Prostate gland (tissue), 2 donors: ENCODE measurements at regions not wholly inside any gene's neighbourhood (a gene's known extent, or its start where the extent isn't known, plus 50 kb on each side); places are given as distances from the start of the nearest gene placed in this dataset.

Source experiments
- DNase-seq: peaks from one replicate; pipeline ENCODE4 v3.0.0-alpha.2; 2019; ENCODE audit warnings: low spot score
- H3K27ac ChIP-seq, 2 donors: fragments of 200-600 bp; sonication (generic); 2 replicates each; pipeline ENCODE4 v1.5.1; 2017 to 2019
- H3K27me3 ChIP-seq: fragments of 200-600 bp; sonication (generic); replicated peaks from 2 replicates; pipeline ENCODE4 v1.5.1; 2019; ENCODE audit not compliant: insufficient read depth
- H3K36me3 ChIP-seq, 2 donors: fragments of 200-600 bp; sonication (generic); 1 replicate in 1 of 2; 2 replicates in 1 of 2; pipeline versions ENCODE4 v1.5.1 to v1.8.1; 2017 to 2019
- H3K4me1 ChIP-seq: fragments of 200-600 bp; sonication (generic); replicated peaks from 2 replicates; pipeline ENCODE4 v1.5.1; 2019
- H3K4me3 ChIP-seq, 2 donors: fragments of 200-600 bp; sonication (generic); 2 replicates each; pipeline ENCODE4 v1.5.1; 2017 to 2019
- H3K9me3 ChIP-seq: fragments of 200-600 bp; sonication (generic); 2 replicates; pipeline ENCODE4 v1.5.1; 2017
- POLR2A ChIP-seq: fragments of 450-650 bp; IDR thresholded peaks from one replicate; pipeline ENCODE4 v1.6.1; 2016; ENCODE audit warnings: antibody characterized with exemption, mild to moderate bottlenecking
- POLR2AphosphoS5 ChIP-seq: sonication (generic); formaldehyde crosslinking; IDR thresholded peaks from one replicate; pipeline ENCODE4 v1.6.1; 2017; ENCODE audit warnings: antibody characterized with exemption
- WGBS: methylation state at CpG from one replicate; pipeline ENCODE4 v1.1.5; 2018; 5-methylcytosine and 5-hydroxymethylcytosine counted together
- intact Hi-C: fragments of 100-400 bp; cut with DNase I; formaldehyde crosslinking; loops from one replicate; pipeline ENCODE4 v1.14.2; 2022
- TF ChIP-seq, protein P1 (sequence below), 4 experiments: fragments of 200-600 bp in 2 of 4; fragments of 450-650 bp in 2 of 4; sonication (generic) in 2 of 4; IDR thresholded peaks; 1 replicate in 3 of 4; 2 replicates in 1 of 4; pipeline ENCODE4 v1.5.1; 2016 to 2019; ENCODE audit warnings: antibody characterized with exemption in 4 of 4, mild to moderate bottlenecking in 2 of 4, moderate library complexity in 2 of 4

DNA sequence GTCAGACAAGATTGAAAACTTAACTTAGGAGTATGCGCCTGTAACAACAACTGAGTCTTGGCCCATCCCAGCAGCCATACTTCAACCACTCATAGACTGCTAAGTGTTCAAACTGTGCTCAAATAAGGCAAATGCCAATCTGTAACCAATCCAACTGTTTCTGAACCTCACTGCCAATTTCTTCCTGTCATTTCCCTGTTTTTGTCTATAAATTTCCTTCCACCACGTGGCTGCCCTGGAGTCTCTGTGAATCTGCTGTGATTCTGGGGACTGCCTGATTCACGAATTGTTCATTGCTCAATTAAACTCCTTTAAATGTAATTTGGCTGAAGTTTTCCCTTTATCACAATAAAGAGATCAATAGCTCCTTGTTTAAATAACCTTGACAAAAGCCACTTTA is 50.8 kb upstream of the FREM2 start:
- WGBS, result 52% methylated on average over 3 of the region's 3 CpGs
- no peaks in the 10 kb centered on the region for H3K4me1 ChIP-seq
- TF ChIP-seq POLR2AphosphoS5 (no peak), POLR2A (no peak)
- TF ChIP-seq, protein P1, sequence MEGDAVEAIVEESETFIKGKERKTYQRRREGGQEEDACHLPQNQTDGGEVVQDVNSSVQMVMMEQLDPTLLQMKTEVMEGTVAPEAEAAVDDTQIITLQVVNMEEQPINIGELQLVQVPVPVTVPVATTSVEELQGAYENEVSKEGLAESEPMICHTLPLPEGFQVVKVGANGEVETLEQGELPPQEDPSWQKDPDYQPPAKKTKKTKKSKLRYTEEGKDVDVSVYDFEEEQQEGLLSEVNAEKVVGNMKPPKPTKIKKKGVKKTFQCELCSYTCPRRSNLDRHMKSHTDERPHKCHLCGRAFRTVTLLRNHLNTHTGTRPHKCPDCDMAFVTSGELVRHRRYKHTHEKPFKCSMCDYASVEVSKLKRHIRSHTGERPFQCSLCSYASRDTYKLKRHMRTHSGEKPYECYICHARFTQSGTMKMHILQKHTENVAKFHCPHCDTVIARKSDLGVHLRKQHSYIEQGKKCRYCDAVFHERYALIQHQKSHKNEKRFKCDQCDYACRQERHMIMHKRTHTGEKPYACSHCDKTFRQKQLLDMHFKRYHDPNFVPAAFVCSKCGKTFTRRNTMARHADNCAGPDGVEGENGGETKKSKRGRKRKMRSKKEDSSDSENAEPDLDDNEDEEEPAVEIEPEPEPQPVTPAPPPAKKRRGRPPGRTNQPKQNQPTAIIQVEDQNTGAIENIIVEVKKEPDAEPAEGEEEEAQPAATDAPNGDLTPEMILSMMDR (IDR thresholded peaks at IDR 0.05), result no peak
- no peak overlapping the region for H3K27ac ChIP-seq
- no peak overlapping the region for H3K4me3 ChIP-seq
- no peaks in the 10 kb centered on the region for H3K27me3 ChIP-seq
- intact Hi-C loops, result no loop called here
- H3K9me3 ChIP-seq, result no peaks in the 10 kb centered on the region
- no peaks in the 10 kb centered on the region for H3K36me3 ChIP-seq
- no peak for DNase-seq

DNA sequence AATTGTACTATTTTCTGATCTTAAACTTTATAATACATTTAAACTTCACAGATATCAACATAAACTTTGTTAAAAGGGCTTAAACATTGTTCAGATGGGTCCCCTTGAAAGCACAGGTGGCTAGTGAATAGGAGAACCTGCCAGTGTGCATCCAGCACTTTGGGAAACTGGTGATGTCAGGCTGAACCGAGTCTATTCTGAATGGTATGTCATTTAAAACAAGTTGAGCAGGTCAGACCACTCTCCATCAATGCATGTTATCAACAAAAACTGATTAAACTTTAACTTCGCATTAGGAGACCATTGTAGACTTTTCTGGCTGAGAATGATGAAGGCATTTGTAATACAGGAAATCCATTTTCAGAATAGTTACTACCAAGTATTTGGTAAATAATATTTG is 50.1 kb upstream of the FREM2 start:
- DNase-seq, result no peak
- 51% methylated on average over 2 of the region's 2 CpGs for WGBS
- intact Hi-C loops, result no loop called here
- no peak overlapping the region for H3K27ac ChIP-seq
- no peaks in the 10 kb centered on the region for H3K36me3 ChIP-seq
- H3K4me1 ChIP-seq, result no peaks in the 10 kb centered on the region
- no peak overlapping the region for H3K4me3 ChIP-seq
- no peak for TF ChIP-seq POLR2A
- no peak for TF ChIP-seq POLR2AphosphoS5
- TF ChIP-seq, protein P1 (IDR thresholded peaks at IDR 0.05), result no peak
- no peaks in the 10 kb centered on the region for H3K9me3 ChIP-seq
- no peaks in the 10 kb centered on the region for H3K27me3 ChIP-seq
